K562 (cell line): ENCODE measurements at regions not wholly inside any gene's neighbourhood (a gene's known extent, or its start where the extent isn't known, plus 50 kb on each side); places are given as distances from the start of the nearest gene placed in this dataset.

Experiments
- ARHGAP35 ChIP-seq: fragments of 450-650 bp; IDR thresholded peaks from 2 replicates; pipeline ENCODE4 v1.6.1; 2018; ENCODE audit not compliant: partially characterized antibody
- DDX20 ChIP-seq: fragments of 450-650 bp; IDR thresholded peaks from 2 replicates; pipeline ENCODE4 v1.6.1; 2016; ENCODE audit warnings: missing genetic modification characterization, low read depth, mild to moderate bottlenecking, missing compliant biosample characterization, moderate library complexity
- TF ChIP-seq, protein P1 (sequence below), 3 experiments: IDR thresholded peaks in 2 of 3; conservative IDR thresholded peaks in 1 of 3; 2 replicates each; pipeline ENCODE4 v1.5.1; 2011 to 2012; ENCODE audit warnings: low read length in 3 of 3, mild to moderate bottlenecking in 3 of 3, control low read depth in 2 of 3, improper control_type of control experiment in 1 of 3, inconsistent platforms in 1 of 3, low read depth in 1 of 3, mixed read lengths in 1 of 3, moderate library complexity in 1 of 3; ENCODE audit not compliant: insufficient read depth in 2 of 3
- TF ChIP-seq, protein P2 (sequence below): sonication (generic); formaldehyde crosslinking; IDR thresholded peaks from 2 replicates; pipeline ENCODE4 v1.8.1; 2022; ENCODE audit warnings: missing genetic modification reagents

GRCh38 chr4:181608181-181608580 is 635.0 kb upstream of the TENM3 start:
- no peak for TF ChIP-seq ARHGAP35
- TF ChIP-seq, protein P1, sequence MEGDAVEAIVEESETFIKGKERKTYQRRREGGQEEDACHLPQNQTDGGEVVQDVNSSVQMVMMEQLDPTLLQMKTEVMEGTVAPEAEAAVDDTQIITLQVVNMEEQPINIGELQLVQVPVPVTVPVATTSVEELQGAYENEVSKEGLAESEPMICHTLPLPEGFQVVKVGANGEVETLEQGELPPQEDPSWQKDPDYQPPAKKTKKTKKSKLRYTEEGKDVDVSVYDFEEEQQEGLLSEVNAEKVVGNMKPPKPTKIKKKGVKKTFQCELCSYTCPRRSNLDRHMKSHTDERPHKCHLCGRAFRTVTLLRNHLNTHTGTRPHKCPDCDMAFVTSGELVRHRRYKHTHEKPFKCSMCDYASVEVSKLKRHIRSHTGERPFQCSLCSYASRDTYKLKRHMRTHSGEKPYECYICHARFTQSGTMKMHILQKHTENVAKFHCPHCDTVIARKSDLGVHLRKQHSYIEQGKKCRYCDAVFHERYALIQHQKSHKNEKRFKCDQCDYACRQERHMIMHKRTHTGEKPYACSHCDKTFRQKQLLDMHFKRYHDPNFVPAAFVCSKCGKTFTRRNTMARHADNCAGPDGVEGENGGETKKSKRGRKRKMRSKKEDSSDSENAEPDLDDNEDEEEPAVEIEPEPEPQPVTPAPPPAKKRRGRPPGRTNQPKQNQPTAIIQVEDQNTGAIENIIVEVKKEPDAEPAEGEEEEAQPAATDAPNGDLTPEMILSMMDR (IDR thresholded peaks at IDR 0.05 in 2 of 3, conservative IDR thresholded peaks at IDR 0.05 in 1 of 3; ENCODE audit: insufficient read depth in 2 of 3, low read depth in 1 of 3, low read length in 3 of 3) = no peak
- TF ChIP-seq, protein P2, sequence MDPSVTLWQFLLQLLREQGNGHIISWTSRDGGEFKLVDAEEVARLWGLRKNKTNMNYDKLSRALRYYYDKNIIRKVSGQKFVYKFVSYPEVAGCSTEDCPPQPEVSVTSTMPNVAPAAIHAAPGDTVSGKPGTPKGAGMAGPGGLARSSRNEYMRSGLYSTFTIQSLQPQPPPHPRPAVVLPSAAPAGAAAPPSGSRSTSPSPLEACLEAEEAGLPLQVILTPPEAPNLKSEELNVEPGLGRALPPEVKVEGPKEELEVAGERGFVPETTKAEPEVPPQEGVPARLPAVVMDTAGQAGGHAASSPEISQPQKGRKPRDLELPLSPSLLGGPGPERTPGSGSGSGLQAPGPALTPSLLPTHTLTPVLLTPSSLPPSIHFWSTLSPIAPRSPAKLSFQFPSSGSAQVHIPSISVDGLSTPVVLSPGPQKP = no peak
- TF ChIP-seq DDX20 (tag) = no peak
